ENCODE measurements at regions not wholly inside any gene's neighbourhood (a gene's known extent, or its start where the extent isn't known, plus 50 kb on each side); places are given as distances from the start of the nearest gene placed in this dataset.

GRCh38 chrY:12465706-12466105 is 235.3 kb upstream of the USP9Y start:
- TF ChIP-seq, protein P1, sequence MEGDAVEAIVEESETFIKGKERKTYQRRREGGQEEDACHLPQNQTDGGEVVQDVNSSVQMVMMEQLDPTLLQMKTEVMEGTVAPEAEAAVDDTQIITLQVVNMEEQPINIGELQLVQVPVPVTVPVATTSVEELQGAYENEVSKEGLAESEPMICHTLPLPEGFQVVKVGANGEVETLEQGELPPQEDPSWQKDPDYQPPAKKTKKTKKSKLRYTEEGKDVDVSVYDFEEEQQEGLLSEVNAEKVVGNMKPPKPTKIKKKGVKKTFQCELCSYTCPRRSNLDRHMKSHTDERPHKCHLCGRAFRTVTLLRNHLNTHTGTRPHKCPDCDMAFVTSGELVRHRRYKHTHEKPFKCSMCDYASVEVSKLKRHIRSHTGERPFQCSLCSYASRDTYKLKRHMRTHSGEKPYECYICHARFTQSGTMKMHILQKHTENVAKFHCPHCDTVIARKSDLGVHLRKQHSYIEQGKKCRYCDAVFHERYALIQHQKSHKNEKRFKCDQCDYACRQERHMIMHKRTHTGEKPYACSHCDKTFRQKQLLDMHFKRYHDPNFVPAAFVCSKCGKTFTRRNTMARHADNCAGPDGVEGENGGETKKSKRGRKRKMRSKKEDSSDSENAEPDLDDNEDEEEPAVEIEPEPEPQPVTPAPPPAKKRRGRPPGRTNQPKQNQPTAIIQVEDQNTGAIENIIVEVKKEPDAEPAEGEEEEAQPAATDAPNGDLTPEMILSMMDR (IDR thresholded peaks at IDR 0.05; ENCODE audit: partially characterized antibody, unreplicated experiment): no peak
- Mint-ChIP-seq H3K27ac (ENCODE audit: unreplicated experiment) (no peak overlapping the region), H3K4me3 (ENCODE audit: unreplicated experiment) (no peak overlapping the region), H3K27me3 (ENCODE audit: unreplicated experiment) (no peaks in the 10 kb centered on the region), H3K36me3 (ENCODE audit: unreplicated experiment) (no peaks in the 10 kb centered on the region), H3K9me3 (ENCODE audit: unreplicated experiment) (peaks cover 1% of the 10 kb centered on the region), H3K4me1 (ENCODE audit: low read depth, unreplicated experiment) (no peaks in the 10 kb centered on the region)
- DNase-seq: no peak

DNA sequence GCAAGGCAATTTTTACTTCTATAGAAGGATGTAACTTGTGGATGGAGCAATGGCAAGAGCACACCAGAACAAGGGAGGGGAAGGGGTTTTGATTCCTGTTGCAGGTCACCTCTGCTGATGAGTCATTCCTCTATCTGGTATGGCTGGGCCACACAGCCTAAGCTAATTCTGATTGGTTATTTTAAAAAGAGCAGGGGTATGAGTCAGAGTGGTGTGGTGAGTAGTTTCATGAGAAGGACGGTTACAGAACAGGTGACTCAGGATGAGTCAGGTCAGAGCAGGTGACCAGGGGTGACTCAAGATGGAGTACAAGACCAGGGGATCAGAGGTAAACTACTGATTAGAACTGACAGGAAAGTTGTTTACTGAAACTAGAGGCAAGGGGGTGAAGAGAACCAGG is 231.9 kb upstream of the USP9Y start:
- H3K27me3 Mint-ChIP-seq (ENCODE audit: unreplicated experiment): no peaks in the 10 kb centered on the region
- no peaks in the 10 kb centered on the region for H3K4me1 Mint-ChIP-seq (ENCODE audit: low read depth, unreplicated experiment)
- H3K36me3 Mint-ChIP-seq (ENCODE audit: unreplicated experiment): no peaks in the 10 kb centered on the region
- H3K27ac Mint-ChIP-seq (ENCODE audit: unreplicated experiment): no peak overlapping the region
- H3K9me3 Mint-ChIP-seq (ENCODE audit: unreplicated experiment): no peaks in the 10 kb centered on the region
- TF ChIP-seq, protein P1 (IDR thresholded peaks at IDR 0.05; ENCODE audit: partially characterized antibody, unreplicated experiment): no peak
- no peak for DNase-seq
- no peak overlapping the region for H3K4me3 Mint-ChIP-seq (ENCODE audit: unreplicated experiment)

GRCh38 chrY:12474472-12474871 is 226.6 kb upstream of the USP9Y start:
- H3K27me3 Mint-ChIP-seq (ENCODE audit: unreplicated experiment): peaks cover 2% of the 10 kb centered on the region
- TF ChIP-seq, protein P1 (IDR thresholded peaks at IDR 0.05; ENCODE audit: partially characterized antibody, unreplicated experiment): no peak
- DNase-seq: no peak
- H3K4me3 Mint-ChIP-seq (ENCODE audit: unreplicated experiment): no peak overlapping the region
- no peaks in the 10 kb centered on the region for H3K36me3 Mint-ChIP-seq (ENCODE audit: unreplicated experiment)
- no peak overlapping the region for H3K27ac Mint-ChIP-seq (ENCODE audit: unreplicated experiment)
- H3K9me3 Mint-ChIP-seq (ENCODE audit: unreplicated experiment): peaks cover 2% of the 10 kb centered on the region
- no peaks in the 10 kb centered on the region for H3K4me1 Mint-ChIP-seq (ENCODE audit: low read depth, unreplicated experiment)

GRCh38 chrY:12479382-12479781 is 221.6 kb upstream of the USP9Y start:
- DNase-seq: peak; percentile 19
- peaks cover 2% of the 10 kb centered on the region for H3K27me3 Mint-ChIP-seq (ENCODE audit: unreplicated experiment)
- peaks cover 2% of the 10 kb centered on the region for H3K9me3 Mint-ChIP-seq (ENCODE audit: unreplicated experiment)
- TF ChIP-seq, protein P1 (IDR thresholded peaks at IDR 0.05; ENCODE audit: partially characterized antibody, unreplicated experiment): no peak
- no peak overlapping the region for H3K4me3 Mint-ChIP-seq (ENCODE audit: unreplicated experiment)
- H3K4me1 Mint-ChIP-seq (ENCODE audit: low read depth, unreplicated experiment): no peaks in the 10 kb centered on the region
- H3K27ac Mint-ChIP-seq (ENCODE audit: unreplicated experiment): no peak overlapping the region
- H3K36me3 Mint-ChIP-seq (ENCODE audit: unreplicated experiment): no peaks in the 10 kb centered on the region

DNA sequence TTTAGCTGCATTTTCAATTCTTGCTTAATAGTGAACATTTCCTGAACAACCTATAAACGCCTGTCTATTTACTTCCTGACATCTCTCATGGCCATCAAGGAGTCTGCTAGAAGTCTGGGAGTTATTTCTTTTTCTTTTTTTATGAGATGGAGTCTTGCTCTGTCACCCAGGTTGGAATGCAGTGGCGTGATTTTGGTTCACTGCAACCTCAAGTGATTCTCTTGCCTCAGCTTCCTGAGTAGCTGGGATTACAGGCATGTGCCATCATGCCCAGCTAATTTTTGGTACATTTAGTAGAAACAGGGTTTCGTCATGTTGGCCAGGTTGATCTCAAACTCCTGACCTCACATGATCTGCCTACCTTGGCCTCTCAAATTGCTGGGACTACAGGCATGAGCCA is 217.6 kb upstream of the USP9Y start:
- Mint-ChIP-seq H3K27ac (ENCODE audit: unreplicated experiment) (no peak overlapping the region), H3K27me3 (ENCODE audit: unreplicated experiment) (no peaks in the 10 kb centered on the region), H3K36me3 (ENCODE audit: unreplicated experiment) (no peaks in the 10 kb centered on the region), H3K4me3 (ENCODE audit: unreplicated experiment) (no peak overlapping the region), H3K9me3 (ENCODE audit: unreplicated experiment) (no peaks in the 10 kb centered on the region), H3K4me1 (ENCODE audit: low read depth, unreplicated experiment) (no peaks in the 10 kb centered on the region)
- no peak for DNase-seq
- TF ChIP-seq, protein P1 (IDR thresholded peaks at IDR 0.05; ENCODE audit: partially characterized antibody, unreplicated experiment): no peak

All from glutamatergic neuron (in vitro differentiated cells).